Prostate gland (tissue), 2 donors: ENCODE measurements at regions not wholly inside any gene's neighbourhood (a gene's known extent, or its start where the extent isn't known, plus 50 kb on each side); places are given as distances from the start of the nearest gene placed in this dataset.

ENCODE experiments used
- CTCF ChIP-seq, 4 experiments: fragments of 200-600 bp in 2 of 4; fragments of 450-650 bp in 2 of 4; sonication (generic) in 2 of 4; IDR thresholded peaks; 1 replicate in 3 of 4; 2 replicates in 1 of 4; pipeline ENCODE4 v1.5.1; 2016 to 2019; ENCODE audit warnings: antibody characterized with exemption in 4 of 4, mild to moderate bottlenecking in 2 of 4, moderate library complexity in 2 of 4
- POLR2A ChIP-seq: fragments of 450-650 bp; IDR thresholded peaks from one replicate; pipeline ENCODE4 v1.6.1; 2016; ENCODE audit warnings: antibody characterized with exemption, mild to moderate bottlenecking
- POLR2AphosphoS5 ChIP-seq: sonication (generic); formaldehyde crosslinking; IDR thresholded peaks from one replicate; pipeline ENCODE4 v1.6.1; 2017; ENCODE audit warnings: antibody characterized with exemption

GRCh38 chr16:85490407-85491057 is 122.6 kb upstream of the GSE1 start:
- no peak for TF ChIP-seq CTCF (IDR thresholded peaks at IDR 0.05)
- TF ChIP-seq POLR2A = no peak
- no peak for TF ChIP-seq POLR2AphosphoS5
